ENCODE measurements at regions not wholly inside any gene's neighbourhood (a gene's known extent, or its start where the extent isn't known, plus 50 kb on each side); places are given as distances from the start of the nearest gene placed in this dataset.
"Not testable (repeated sequence)": the region's sequence is repeated elsewhere in the genome, so short reads cannot be mapped to it uniquely, and the experiment has no call there.

GRCh38 chr10:3336673-3337293 lies 164.2 kb upstream of the PITRM1 start:
- FAIRE-seq, result no peak

GRCh38 chr10:3333426-3333825 lies 160.8 kb upstream of the PITRM1 start:
- DNase-seq (ENCODE audit: insufficient read length, low spot score), result no peak
- no peak for FAIRE-seq

More at GRCh38 chr10:3336673-3337293, 164.2 kb upstream of the PITRM1 start:
- no peak for DNase-seq (ENCODE audit: insufficient read length, low spot score)

GRCh38 chr10:3331690-3332230 lies 159.2 kb upstream of the PITRM1 start:
- no peak for DNase-seq (ENCODE audit: insufficient read length, low spot score)
- no peak for FAIRE-seq

GRCh38 chr10:3331187-3331586 lies 158.6 kb upstream of the PITRM1 start:
- FAIRE-seq (no peak), DNase-seq (ENCODE audit: insufficient read length, low spot score) (no peak)

- no peak for DNase-seq (ENCODE audit: insufficient read length, low spot score)
- no peak for FAIRE-seq
These were observed 158.1 kb upstream of the PITRM1 start for GRCh38 chr10:3330663-3331062.

- FAIRE-seq (no peak), DNase-seq (ENCODE audit: insufficient read length, low spot score) (no peak)
These were observed 153.6 kb upstream of the PITRM1 start for GRCh38 chr10:3325954-3326750.

GRCh38 chr10:3324612-3325038 lies 152.0 kb upstream of the PITRM1 start:
- DNase-seq (ENCODE audit: insufficient read length, low spot score) (no peak), FAIRE-seq (no peak)

GRCh38 chr10:3323865-3324498 lies 151.4 kb upstream of the PITRM1 start:
- no peak for FAIRE-seq
- no peak for DNase-seq (ENCODE audit: insufficient read length, low spot score)

- DNase-seq (ENCODE audit: insufficient read length, low spot score) (no peak), FAIRE-seq (no peak)
These were observed 148.5 kb upstream of the PITRM1 start for GRCh38 chr10:3321123-3321522.

GRCh38 chr10:3319811-3320226 lies 147.2 kb upstream of the PITRM1 start:
- DNase-seq (ENCODE audit: insufficient read length, low spot score), result no peak
- FAIRE-seq, result no peak

GRCh38 chr10:3318480-3318807 lies 145.9 kb upstream of the PITRM1 start:
- not testable (repeated sequence) for FAIRE-seq; DNase-seq (ENCODE audit: insufficient read length, low spot score)

GRCh38 chr10:3317553-3318479 lies 145.2 kb upstream of the PITRM1 start:
- FAIRE-seq, result not testable (repeated sequence)

GRCh38 chr10:3314445-3315085 lies 142.0 kb upstream of the PITRM1 start:
- peak; percentile 52 for FAIRE-seq
- DNase-seq (ENCODE audit: insufficient read length, low spot score), result not testable (repeated sequence)

More at GRCh38 chr10:3317553-3318479, 145.2 kb upstream of the PITRM1 start:
- DNase-seq (ENCODE audit: insufficient read length, low spot score), result not testable (repeated sequence)

GRCh38 chr10:3313784-3314444 lies 141.3 kb upstream of the PITRM1 start:
- peak; percentile 69 for FAIRE-seq
- DNase-seq (ENCODE audit: insufficient read length, low spot score), result peak; percentile 25

- no peak for FAIRE-seq
These were observed 139.9 kb upstream of the PITRM1 start for GRCh38 chr10:3312403-3312940.

GRCh38 chr10:3310016-3310784 lies 137.6 kb upstream of the PITRM1 start:
- FAIRE-seq, result no peak
- DNase-seq (ENCODE audit: insufficient read length, low spot score), result no peak

More at GRCh38 chr10:3312403-3312940, 139.9 kb upstream of the PITRM1 start:
- no peak for DNase-seq (ENCODE audit: insufficient read length, low spot score)

GRCh38 chr10:3306050-3306449 lies 133.5 kb upstream of the PITRM1 start:
- DNase-seq (ENCODE audit: insufficient read length, low spot score), result no peak
- FAIRE-seq, result no peak

GRCh38 chr10:3295582-3296151 lies 123.1 kb upstream of the PITRM1 start:
- FAIRE-seq (no peak), DNase-seq (ENCODE audit: insufficient read length, low spot score) (no peak)
